WTC11 (cell line): ENCODE measurements at regions not wholly inside any gene's neighbourhood (a gene's known extent, or its start where the extent isn't known, plus 50 kb on each side); places are given as distances from the start of the nearest gene placed in this dataset.

Experiments used
- CTCF ChIP-seq: fragments of 200-600 bp; IDR thresholded peaks from 2 replicates; pipeline ENCODE4 v1.8.0; 2022; ENCODE audit warnings: antibody characterized with exemption
- GRHL2 ChIP-seq: fragments of 250-450 bp; sonication (Bioruptor Pico); IDR thresholded peaks from 2 replicates; pipeline ENCODE4 v1.8.0; 2022; ENCODE audit warnings: mild to moderate bottlenecking, moderate library complexity; ENCODE audit not compliant: insufficient replicate concordance, severe bottlenecking
- TP53 ChIP-seq: sonication (generic); formaldehyde crosslinking; IDR thresholded peaks from 2 replicates; pipeline ENCODE4 v1.8.1; 2023; ENCODE audit warnings: mild to moderate bottlenecking, missing genetic modification reagents
- ZNF232 ChIP-seq: sonication (generic); formaldehyde crosslinking; IDR thresholded peaks from 2 replicates; pipeline ENCODE4 v1.8.0; 2022; ENCODE audit warnings: mild to moderate bottlenecking, missing genetic modification reagents
- TF ChIP-seq, protein P1 (sequence below): sonication (generic); formaldehyde crosslinking; IDR thresholded peaks from 2 replicates; pipeline ENCODE4 v1.8.1; 2023; ENCODE audit warnings: mild to moderate bottlenecking, missing genetic modification reagents, moderate library complexity
- TF ChIP-seq, protein P2 (sequence below): sonication (generic); formaldehyde crosslinking; IDR thresholded peaks from 2 replicates; pipeline ENCODE4 v1.8.1; 2023; ENCODE audit warnings: mild to moderate bottlenecking, moderate library complexity, missing genetic modification reagents

DNA sequence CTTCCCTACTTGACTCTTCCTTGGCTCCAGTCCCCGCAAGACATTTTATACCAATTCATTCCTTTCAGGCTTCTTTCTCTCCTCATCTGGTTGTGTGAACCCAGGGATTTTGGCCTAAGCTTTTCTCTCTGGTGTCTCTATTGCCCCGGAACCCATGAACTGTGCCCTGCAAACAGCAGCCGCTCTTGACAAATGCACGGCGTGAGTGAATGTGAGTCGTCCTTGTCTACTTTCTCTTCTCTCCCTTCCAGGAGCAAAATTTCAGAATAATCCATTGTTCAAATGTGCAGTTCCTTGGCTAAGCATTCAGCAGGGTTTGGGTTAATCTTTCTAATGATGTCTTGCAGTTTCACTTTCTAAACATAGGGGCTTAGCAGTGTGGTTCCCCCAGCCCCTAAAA, 250.4 kb upstream of the IRX4 start:
- no peak for TF ChIP-seq GRHL2 (CRISPR knock-in tag)
- TF ChIP-seq TP53 (CRISPR knock-in tag): no peak
- TF ChIP-seq, protein P1, sequence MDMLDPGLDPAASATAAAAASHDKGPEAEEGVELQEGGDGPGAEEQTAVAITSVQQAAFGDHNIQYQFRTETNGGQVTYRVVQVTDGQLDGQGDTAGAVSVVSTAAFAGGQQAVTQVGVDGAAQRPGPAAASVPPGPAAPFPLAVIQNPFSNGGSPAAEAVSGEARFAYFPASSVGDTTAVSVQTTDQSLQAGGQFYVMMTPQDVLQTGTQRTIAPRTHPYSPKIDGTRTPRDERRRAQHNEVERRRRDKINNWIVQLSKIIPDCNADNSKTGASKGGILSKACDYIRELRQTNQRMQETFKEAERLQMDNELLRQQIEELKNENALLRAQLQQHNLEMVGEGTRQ: no peak
- no peak for TF ChIP-seq CTCF
- TF ChIP-seq ZNF232: no peak
- TF ChIP-seq, protein P2, sequence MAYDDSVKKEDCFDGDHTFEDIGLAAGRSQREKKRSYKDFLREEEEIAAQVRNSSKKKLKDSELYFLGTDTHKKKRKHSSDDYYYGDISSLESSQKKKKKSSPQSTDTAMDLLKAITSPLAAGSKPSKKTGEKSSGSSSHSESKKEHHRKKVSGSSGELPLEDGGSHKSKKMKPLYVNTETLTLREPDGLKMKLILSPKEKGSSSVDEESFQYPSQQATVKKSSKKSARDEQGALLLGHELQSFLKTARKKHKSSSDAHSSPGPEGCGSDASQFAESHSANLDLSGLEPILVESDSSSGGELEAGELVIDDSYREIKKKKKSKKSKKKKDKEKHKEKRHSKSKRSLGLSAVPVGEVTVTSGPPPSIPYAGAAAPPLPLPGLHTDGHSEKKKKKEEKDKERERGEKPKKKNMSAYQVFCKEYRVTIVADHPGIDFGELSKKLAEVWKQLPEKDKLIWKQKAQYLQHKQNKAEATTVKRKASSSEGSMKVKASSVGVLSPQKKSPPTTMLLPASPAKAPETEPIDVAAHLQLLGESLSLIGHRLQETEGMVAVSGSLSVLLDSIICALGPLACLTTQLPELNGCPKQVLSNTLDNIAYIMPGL (CRISPR knock-in tag): no peak
